HEK293 (cell line): ENCODE measurements at regions not wholly inside any gene's neighbourhood (a gene's known extent, or its start where the extent isn't known, plus 50 kb on each side); places are given as distances from the start of the nearest gene placed in this dataset.
A peak's percentile ranks its signal among the peaks of the same experiment; 100 is the strongest.

Experiments
- CTCF ChIA-PET: fragments of 350-600 bp; formaldehyde crosslinking; extraction: SDS; loops from one replicate; lab custom pipeline; 2021; ENCODE audit warnings: antibody characterized with exemption; lab: Yijun Ruan, JAX
- POLR2A ChIA-PET: fragments of 300-600 bp; formaldehyde crosslinking; extraction: SDS; loops from one replicate; lab custom pipeline; 2020; ENCODE audit warnings: antibody characterized with exemption, inconsistent platforms; lab: Yijun Ruan, JAX
- H3K27ac ChIP-seq: fragments of 200-500 bp; sonication (Bioruptor generic); 2 replicates; pipeline ENCODE4 v1.5.1; 2014; ENCODE audit warnings: low read depth, low read length, control low read depth, inconsistent platforms; ENCODE audit errors: extremely low read depth
- H3K36me3 ChIP-seq, 2 experiments: fragments of 200-500 bp in 1 of 2; sonication (Bioruptor generic) in 1 of 2; 1 replicate in 1 of 2; 2 replicates in 1 of 2; pipeline ENCODE4 v1.5.1; 2014 to 2017; ENCODE audit warnings: inconsistent platforms in 2 of 2, low read length in 2 of 2; ENCODE audit not compliant: control insufficient read depth in 2 of 2, insufficient read depth in 1 of 2
- H3K4me1 ChIP-seq: fragments of 200-500 bp; sonication (Bioruptor generic); 2 replicates; pipeline ENCODE4 v1.5.1; 2014; ENCODE audit warnings: mild to moderate bottlenecking, low read length, inconsistent platforms; ENCODE audit not compliant: control insufficient read depth, insufficient read depth
- H3K4me3 ChIP-seq: 2 replicates; pipeline ENCODE4 v1.5.1; 2011; ENCODE audit warnings: low read depth, mild to moderate bottlenecking, control low read depth, low read length, moderate library complexity
- H3K9me3 ChIP-seq: fragments of 200-500 bp; sonication (Bioruptor generic); 2 replicates; pipeline ENCODE4 v1.5.1; 2014; ENCODE audit warnings: low read depth, low read length, inconsistent platforms; ENCODE audit not compliant: control insufficient read depth, insufficient read depth
- FEZF1 ChIP-seq: fragments of 450-650 bp; formaldehyde crosslinking; IDR thresholded peaks from 2 replicates; pipeline ENCODE4 v1.5.1; 2016; ENCODE audit warnings: missing biosample characterization, missing genetic modification characterization
- GLI2 ChIP-seq: fragments of 450-650 bp; formaldehyde crosslinking; IDR thresholded peaks from 2 replicates; pipeline ENCODE4; 2017; ENCODE audit warnings: missing biosample characterization, missing genetic modification characterization, low read depth, borderline replicate concordance
- OSR2 ChIP-seq: fragments of 450-650 bp; formaldehyde crosslinking; IDR thresholded peaks from 2 replicates; pipeline ENCODE4 v1.5.1; 2016; ENCODE audit warnings: missing biosample characterization, missing genetic modification characterization
- OVOL3 ChIP-seq: fragments of 450-650 bp; formaldehyde crosslinking; IDR thresholded peaks from 2 replicates; pipeline ENCODE4 v1.5.1; 2016; ENCODE audit warnings: missing biosample characterization, missing genetic modification characterization
- SP3 ChIP-seq: fragments of 450-650 bp; formaldehyde crosslinking; IDR thresholded peaks from 2 replicates; pipeline ENCODE4 v1.5.1; 2016; ENCODE audit warnings: missing biosample characterization, missing genetic modification characterization
- ZBTB26 ChIP-seq: fragments of 450-650 bp; formaldehyde crosslinking; optimal IDR thresholded peaks from 2 replicates; pipeline ENCODE3; 2016; ENCODE audit warnings: missing biosample characterization, mild to moderate bottlenecking, missing genetic modification characterization
- ZNF24 ChIP-seq: fragments of 450-650 bp; formaldehyde crosslinking; IDR thresholded peaks from 2 replicates; pipeline ENCODE4 v1.5.1; 2016; ENCODE audit warnings: missing biosample characterization, missing genetic modification characterization
- ZNF324 ChIP-seq: fragments of 450-650 bp; formaldehyde crosslinking; IDR thresholded peaks from 2 replicates; pipeline ENCODE4 v1.5.1; 2016; ENCODE audit warnings: missing biosample characterization, missing genetic modification characterization
- ZNF341 ChIP-seq: fragments of 450-650 bp; formaldehyde crosslinking; IDR thresholded peaks from 2 replicates; pipeline ENCODE4; 2016; ENCODE audit warnings: low read depth, missing biosample characterization, missing genetic modification characterization
- ZNF394 ChIP-seq: fragments of 450-650 bp; formaldehyde crosslinking; IDR thresholded peaks from 2 replicates; pipeline ENCODE4 v1.5.1; 2016; ENCODE audit warnings: missing biosample characterization, missing genetic modification characterization, mild to moderate bottlenecking, moderate library complexity, borderline replicate concordance
- ZNF433 ChIP-seq: fragments of 450-650 bp; formaldehyde crosslinking; IDR thresholded peaks from 2 replicates; pipeline ENCODE4 v1.5.1; 2016; ENCODE audit warnings: missing biosample characterization, missing genetic modification characterization, low read depth
- ZNF521 ChIP-seq: fragments of 450-650 bp; formaldehyde crosslinking; IDR thresholded peaks from 2 replicates; pipeline ENCODE4 v1.5.1; 2017; ENCODE audit warnings: missing biosample characterization, mild to moderate bottlenecking, missing genetic modification characterization
- ZNF580 ChIP-seq: fragments of 450-650 bp; formaldehyde crosslinking; IDR thresholded peaks from 2 replicates; pipeline ENCODE4 v1.5.1; 2016; ENCODE audit warnings: missing biosample characterization, missing genetic modification characterization
- ZNF610 ChIP-seq: fragments of 450-650 bp; formaldehyde crosslinking; IDR thresholded peaks from 2 replicates; pipeline ENCODE4 v1.5.1; 2016; ENCODE audit warnings: missing biosample characterization, missing genetic modification characterization, borderline replicate concordance
- ZNF645 ChIP-seq: fragments of 450-650 bp; formaldehyde crosslinking; IDR thresholded peaks from 2 replicates; pipeline ENCODE4; 2016; ENCODE audit warnings: missing biosample characterization, missing genetic modification characterization
- ZSCAN23 ChIP-seq: fragments of 450-650 bp; formaldehyde crosslinking; IDR thresholded peaks from 2 replicates; pipeline ENCODE4 v1.5.1; 2016; ENCODE audit warnings: missing biosample characterization, missing genetic modification characterization
- TF ChIP-seq, protein P1 (sequence below): fragments of 450-650 bp; formaldehyde crosslinking; IDR thresholded peaks from 2 replicates; pipeline ENCODE4 v1.5.1; 2016; ENCODE audit warnings: missing biosample characterization, missing genetic modification characterization
- TF ChIP-seq, protein P2 (sequence below): fragments of 450-650 bp; formaldehyde crosslinking; IDR thresholded peaks from 2 replicates; pipeline ENCODE4 v1.5.1; 2016; ENCODE audit warnings: missing biosample characterization, missing genetic modification characterization

DNA sequence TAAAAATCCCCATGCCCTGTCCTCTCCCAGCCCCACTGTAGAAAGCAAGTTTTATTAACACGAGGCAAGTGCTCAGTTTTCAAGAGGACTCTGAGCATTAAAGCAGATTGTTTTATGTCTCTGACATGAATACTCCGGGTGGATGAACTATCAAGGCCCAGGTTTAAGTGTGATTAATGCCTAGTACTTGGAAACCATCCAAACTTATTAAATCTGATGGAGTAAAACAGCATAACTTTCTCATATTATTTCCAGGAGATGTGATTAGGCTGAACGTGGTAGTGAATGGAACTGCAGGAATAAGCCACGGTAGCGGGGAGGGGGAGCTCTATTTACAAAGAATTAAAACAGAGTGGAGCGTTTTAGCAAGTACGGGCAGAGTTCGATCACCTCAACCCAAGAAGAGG is 144.2 kb upstream of the RNF32 start:
- Histone ChIP-seq H3K4me3 (no peak overlapping the region), H3K4me1 (no peaks in the 10 kb centered on the region), H3K27ac (no peak overlapping the region), H3K9me3 (no peaks in the 10 kb centered on the region), H3K36me3 (no peaks in the 10 kb centered on the region)
- TF ChIP-seq ZNF645 (tag by site-specific recombination) (no peak), ZNF341 (tag by site-specific recombination) (peak; percentile 35; the same call in 1 of the 2 replicates), OSR2 (tag by site-specific recombination) (peak; percentile 19; the same call in 1 of the 2 replicates)
- TF ChIP-seq, protein P1, sequence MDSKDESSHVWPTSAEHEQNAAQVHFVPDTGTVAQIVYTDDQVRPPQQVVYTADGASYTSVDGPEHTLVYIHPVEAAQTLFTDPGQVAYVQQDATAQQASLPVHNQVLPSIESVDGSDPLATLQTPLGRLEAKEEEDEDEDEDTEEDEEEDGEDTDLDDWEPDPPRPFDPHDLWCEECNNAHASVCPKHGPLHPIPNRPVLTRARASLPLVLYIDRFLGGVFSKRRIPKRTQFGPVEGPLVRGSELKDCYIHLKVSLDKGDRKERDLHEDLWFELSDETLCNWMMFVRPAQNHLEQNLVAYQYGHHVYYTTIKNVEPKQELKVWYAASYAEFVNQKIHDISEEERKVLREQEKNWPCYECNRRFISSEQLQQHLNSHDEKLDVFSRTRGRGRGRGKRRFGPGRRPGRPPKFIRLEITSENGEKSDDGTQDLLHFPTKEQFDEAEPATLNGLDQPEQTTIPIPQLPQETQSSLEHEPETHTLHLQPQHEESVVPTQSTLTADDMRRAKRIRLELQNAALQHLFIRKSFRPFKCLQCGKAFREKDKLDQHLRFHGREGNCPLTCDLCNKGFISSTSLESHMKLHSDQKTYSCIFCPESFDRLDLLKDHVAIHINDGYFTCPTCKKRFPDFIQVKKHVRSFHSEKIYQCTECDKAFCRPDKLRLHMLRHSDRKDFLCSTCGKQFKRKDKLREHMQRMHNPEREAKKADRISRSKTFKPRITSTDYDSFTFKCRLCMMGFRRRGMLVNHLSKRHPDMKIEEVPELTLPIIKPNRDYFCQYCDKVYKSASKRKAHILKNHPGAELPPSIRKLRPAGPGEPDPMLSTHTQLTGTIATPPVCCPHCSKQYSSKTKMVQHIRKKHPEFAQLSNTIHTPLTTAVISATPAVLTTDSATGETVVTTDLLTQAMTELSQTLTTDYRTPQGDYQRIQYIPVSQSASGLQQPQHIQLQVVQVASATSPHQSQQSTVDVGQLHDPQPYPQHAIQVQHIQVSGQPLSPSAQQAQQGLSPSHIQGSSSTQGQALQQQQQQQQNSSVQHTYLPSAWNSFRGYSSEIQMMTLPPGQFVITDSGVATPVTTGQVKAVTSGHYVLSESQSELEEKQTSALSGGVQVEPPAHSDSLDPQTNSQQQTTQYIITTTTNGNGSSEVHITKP (tag by site-specific recombination) = peak; percentile 61; the same call in 1 of the 2 replicates
- ChIA-PET POLR2A (no interaction called here), CTCF (no interaction called here)

DNA sequence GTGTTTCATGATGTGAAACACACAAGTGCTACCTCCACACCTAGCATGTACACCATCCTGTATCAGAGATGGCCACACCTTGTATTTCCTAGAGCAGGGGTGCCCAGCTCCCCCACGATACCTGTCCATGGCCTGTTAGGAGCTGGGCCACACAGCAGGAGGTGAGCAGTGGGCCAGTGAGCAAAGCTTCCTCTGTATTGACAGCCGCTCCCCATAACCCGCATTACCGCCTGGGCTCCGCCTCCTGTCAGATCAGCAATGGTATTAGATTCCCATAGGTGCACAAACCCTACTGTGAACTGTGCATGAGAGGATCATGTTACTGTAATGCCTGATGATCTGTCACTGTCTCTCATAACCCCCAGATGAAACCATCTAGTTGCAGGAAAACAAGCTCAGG is 145.6 kb upstream of the RNF32 start:
- Histone ChIP-seq H3K36me3 (no peaks in the 10 kb centered on the region), H3K27ac (no peak overlapping the region), H3K4me1 (no peaks in the 10 kb centered on the region), H3K9me3 (no peaks in the 10 kb centered on the region), H3K4me3 (no peak overlapping the region)
- ChIA-PET CTCF (interaction anchor here (0.7 kb wide), 1 partner anchor 745 kb away, joined by 3 read pairs; no protein-coding TSS in a partner anchor), POLR2A (interaction anchor here (0.6 kb wide), 1 partner anchor 576 kb away, joined by 4 read pairs; no protein-coding TSS in a partner anchor)
- no peak for TF ChIP-seq ZSCAN23 (tag by site-specific recombination)
- peak; percentile 97 for TF ChIP-seq ZNF610 (tag by site-specific recombination)

DNA sequence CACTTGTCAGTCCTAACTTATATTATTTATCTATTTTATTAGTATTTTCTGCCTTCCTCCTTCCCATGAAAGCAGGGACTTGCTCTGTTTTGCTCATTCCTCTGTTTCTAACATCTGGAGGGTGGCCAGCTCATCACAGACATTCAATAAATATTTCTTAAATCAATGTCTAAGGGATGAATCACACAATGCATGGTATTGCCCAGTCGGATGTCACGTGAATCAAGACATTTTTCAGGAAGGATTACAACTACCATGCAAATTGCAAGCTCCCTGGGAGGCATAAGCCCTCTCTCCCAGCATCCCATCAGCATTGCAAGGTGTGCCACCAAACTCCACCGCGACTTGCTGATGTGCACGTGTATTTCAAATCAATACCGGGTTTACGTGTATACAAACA is 146.6 kb upstream of the RNF32 start:
- TF ChIP-seq ZNF394 (no peak), ZNF24 (tag by site-specific recombination) (no peak), ZNF521 (no peak), ZNF433 (no peak), GLI2 (tag by site-specific recombination) (no peak), ZBTB26 (tag by site-specific recombination) (no peak), ZNF580 (tag by site-specific recombination) (no peak), OVOL3 (tag by site-specific recombination) (no peak), SP3 (tag by site-specific recombination) (no peak), FEZF1 (tag by site-specific recombination) (no peak), ZNF324 (no peak)
- TF ChIP-seq, protein P2, sequence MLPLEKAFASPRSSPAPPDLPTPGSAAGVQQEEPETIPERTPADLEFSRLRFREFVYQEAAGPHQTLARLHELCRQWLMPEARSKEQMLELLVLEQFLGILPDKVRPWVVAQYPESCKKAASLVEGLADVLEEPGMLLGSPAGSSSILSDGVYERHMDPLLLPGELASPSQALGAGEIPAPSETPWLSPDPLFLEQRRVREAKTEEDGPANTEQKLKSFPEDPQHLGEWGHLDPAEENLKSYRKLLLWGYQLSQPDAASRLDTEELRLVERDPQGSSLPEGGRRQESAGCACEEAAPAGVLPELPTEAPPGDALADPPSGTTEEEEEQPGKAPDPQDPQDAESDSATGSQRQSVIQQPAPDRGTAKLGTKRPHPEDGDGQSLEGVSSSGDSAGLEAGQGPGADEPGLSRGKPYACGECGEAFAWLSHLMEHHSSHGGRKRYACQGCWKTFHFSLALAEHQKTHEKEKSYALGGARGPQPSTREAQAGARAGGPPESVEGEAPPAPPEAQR = no peak
- no peaks in the 10 kb centered on the region for H3K36me3 ChIP-seq
- ChIA-PET POLR2A (no interaction called here), CTCF (no interaction called here)
- H3K4me3 ChIP-seq = no peak overlapping the region
- no peaks in the 10 kb centered on the region for H3K4me1 ChIP-seq
- H3K9me3 ChIP-seq = no peaks in the 10 kb centered on the region
- H3K27ac ChIP-seq = no peak overlapping the region
